Body of pancreas (tissue), 4 donors: ENCODE measurements at regions not wholly inside any gene's neighbourhood (a gene's known extent, or its start where the extent isn't known, plus 50 kb on each side); places are given as distances from the start of the nearest gene placed in this dataset.

ENCODE experiments used
- CTCF ChIP-seq, 7 experiments: fragments of 450-650 bp in 4 of 7; fragments of 200-600 bp in 3 of 7; sonication (generic) in 3 of 7; IDR thresholded peaks; one replicate each; pipeline ENCODE4 v1.5.1; 2016 to 2019; ENCODE audit warnings: antibody characterized with exemption in 7 of 7
- POLR2A ChIP-seq, 3 donors: fragments of 450-650 bp; IDR thresholded peaks; one replicate each; pipeline ENCODE4 v1.6.1; 2016; ENCODE audit warnings: antibody characterized with exemption in 3 of 3, mild to moderate bottlenecking in 2 of 3

DNA sequence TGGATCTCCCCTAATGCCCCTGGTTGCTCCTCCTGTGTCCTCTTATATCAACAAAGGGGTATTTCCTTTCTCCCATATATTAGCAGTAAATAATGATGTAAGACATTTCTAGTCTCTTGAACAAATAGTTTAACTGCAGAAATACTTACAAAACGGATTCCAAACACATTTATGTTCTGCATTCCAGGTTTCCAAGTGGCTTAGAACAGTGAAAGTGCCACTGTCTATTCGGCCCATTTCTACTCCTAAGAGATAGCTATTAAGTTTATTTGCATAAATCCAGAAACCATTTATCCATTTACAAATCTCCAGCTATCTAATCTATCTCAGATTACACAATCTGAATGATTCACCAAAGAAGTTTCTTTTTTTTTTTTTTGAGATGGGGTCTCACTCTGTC lies 55.8 kb upstream of the FRMD4B start:
- TF ChIP-seq CTCF (IDR thresholded peaks at IDR 0.05): no peak
- no peak for TF ChIP-seq POLR2A (IDR thresholded peaks at IDR 0.05)
